ENCODE measurements at regions not wholly inside any gene's neighbourhood (a gene's known extent, or its start where the extent isn't known, plus 50 kb on each side); places are given as distances from the start of the nearest gene placed in this dataset.

DNA sequence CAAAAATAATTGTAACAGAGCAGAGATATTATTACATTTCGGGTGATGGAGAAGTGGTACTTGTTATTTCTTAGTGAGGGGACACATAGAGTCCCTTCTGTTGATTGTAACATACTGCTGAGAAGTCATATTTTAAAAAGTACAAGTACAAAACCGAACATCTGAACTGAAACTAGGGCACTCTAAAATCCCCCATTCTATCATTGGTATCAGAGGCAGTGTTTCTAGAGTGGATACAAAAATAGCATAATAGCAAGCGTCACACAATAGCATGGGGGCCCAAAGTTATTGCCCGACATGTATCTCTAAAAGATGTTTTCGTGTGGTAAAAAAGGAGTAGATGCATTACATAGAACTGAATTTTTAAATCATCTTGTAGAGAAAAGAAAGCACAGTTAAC lies 502.1 kb upstream of the SLC10A2 start:
- TF ChIP-seq POLR2A (IDR thresholded peaks at IDR 0.05): no peak
- TF ChIP-seq, protein P1, sequence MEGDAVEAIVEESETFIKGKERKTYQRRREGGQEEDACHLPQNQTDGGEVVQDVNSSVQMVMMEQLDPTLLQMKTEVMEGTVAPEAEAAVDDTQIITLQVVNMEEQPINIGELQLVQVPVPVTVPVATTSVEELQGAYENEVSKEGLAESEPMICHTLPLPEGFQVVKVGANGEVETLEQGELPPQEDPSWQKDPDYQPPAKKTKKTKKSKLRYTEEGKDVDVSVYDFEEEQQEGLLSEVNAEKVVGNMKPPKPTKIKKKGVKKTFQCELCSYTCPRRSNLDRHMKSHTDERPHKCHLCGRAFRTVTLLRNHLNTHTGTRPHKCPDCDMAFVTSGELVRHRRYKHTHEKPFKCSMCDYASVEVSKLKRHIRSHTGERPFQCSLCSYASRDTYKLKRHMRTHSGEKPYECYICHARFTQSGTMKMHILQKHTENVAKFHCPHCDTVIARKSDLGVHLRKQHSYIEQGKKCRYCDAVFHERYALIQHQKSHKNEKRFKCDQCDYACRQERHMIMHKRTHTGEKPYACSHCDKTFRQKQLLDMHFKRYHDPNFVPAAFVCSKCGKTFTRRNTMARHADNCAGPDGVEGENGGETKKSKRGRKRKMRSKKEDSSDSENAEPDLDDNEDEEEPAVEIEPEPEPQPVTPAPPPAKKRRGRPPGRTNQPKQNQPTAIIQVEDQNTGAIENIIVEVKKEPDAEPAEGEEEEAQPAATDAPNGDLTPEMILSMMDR (IDR thresholded peaks at IDR 0.05): no peak
